Stimulated activated CD8-positive, alpha-beta memory T cell treated with anti-CD3 and anti-CD28 coated beads, Interleukin-15, amount 100 ng/mL, for 1 hour (primary cell): ENCODE measurements at regions not wholly inside any gene's neighbourhood (a gene's known extent, or its start where the extent isn't known, plus 50 kb on each side); places are given as distances from the start of the nearest gene placed in this dataset.
"Not testable (repeated sequence)": the region's sequence is repeated elsewhere in the genome, so short reads cannot be mapped to it uniquely, and the experiment has no call there.

ENCODE experiments used
- DNase-seq: peaks from one replicate; pipeline ENCODE4 v3.0.0-alpha.2; 2020; ENCODE audit warnings: low read depth

DNA sequence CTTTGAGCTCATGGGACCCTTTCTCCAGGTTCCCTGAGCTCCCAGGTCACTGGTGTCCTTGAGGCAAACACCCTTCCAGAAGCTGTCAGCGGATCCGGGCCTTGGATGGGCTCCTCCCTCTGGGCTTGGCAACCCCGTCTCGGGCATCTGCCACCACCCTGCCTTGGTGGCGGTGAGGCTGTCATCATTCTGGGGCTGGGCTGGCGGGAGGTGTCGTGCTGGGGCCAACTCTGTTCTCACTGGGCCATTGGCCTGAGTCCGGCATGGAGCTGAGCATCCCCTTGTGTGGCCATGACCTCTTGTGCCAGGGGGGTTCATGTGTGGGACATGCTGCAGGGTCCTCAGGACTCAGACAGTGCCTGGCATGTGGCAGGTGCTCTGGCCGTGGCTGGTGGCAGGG, 197.6 kb downstream of the LAT start:
- DNase-seq: no peak

GRCh38 chr16:29181921-29182411, 197.1 kb downstream of the LAT start:
- not testable (repeated sequence) for DNase-seq

GRCh38 chr16:29181254-29181780, 196.5 kb downstream of the LAT start:
- DNase-seq: not testable (repeated sequence)

DNA sequence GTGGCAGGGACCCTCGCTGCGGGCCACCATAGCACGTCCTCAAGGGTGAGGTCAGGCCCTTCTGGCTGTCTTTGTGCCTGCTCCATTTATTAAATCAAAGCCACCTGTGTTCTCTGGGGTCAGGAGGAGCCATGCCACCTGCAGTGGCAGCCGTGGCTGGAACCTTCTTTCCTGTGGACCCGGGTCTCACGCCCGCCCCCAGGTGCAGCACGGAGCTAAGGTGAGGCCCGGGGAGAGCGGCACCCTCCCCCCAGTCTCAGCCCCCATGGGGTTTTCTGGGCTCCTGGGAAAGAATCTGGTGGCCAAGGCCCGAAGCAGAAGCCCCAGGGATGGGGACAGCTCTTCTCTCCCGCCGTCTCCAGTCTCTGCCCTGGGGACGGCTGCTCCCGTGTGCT, 195.4 kb downstream of the LAT start:
- DNase-seq: not testable (repeated sequence)

DNA sequence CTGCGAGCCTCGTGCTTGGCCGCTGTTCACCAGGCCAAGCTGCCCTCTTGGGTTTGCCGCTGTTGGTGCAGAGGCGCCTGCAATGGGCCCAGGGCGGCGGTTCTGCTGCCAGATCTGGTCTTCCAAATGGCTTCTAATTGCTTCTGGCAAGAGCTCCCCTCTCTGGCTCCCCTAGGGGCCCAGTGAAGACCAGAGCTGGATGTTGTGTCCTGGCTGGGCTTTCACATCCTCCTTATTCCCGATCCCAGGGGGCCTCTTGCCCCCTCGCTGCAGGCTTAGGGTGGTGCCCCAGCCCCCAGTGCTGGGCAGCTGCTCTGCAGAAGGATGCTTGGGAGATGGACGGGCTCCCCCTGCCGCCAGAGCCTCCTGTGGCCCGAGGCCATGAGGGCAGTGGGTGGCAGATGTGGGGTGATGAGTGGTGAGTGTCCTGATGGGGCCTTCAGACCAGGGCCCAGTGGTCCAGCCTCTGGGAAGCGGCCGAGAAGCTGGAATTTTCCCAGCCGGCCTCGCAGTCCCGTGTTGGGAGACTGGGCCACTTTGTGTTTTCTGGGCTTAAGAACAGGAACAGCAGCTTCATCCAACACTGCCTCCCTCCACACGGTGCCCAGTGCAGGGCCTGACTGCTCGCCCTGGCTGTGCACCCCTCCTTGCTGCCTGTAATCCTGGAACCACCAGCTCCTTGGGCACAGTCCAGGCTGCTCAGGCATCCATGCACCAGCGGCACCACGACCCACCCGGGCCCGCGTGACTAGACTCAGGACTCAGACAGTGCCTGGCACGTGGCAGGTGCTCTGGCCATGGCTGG, 194.8 kb downstream of the LAT start:
- DNase-seq: not testable (repeated sequence)

DNA sequence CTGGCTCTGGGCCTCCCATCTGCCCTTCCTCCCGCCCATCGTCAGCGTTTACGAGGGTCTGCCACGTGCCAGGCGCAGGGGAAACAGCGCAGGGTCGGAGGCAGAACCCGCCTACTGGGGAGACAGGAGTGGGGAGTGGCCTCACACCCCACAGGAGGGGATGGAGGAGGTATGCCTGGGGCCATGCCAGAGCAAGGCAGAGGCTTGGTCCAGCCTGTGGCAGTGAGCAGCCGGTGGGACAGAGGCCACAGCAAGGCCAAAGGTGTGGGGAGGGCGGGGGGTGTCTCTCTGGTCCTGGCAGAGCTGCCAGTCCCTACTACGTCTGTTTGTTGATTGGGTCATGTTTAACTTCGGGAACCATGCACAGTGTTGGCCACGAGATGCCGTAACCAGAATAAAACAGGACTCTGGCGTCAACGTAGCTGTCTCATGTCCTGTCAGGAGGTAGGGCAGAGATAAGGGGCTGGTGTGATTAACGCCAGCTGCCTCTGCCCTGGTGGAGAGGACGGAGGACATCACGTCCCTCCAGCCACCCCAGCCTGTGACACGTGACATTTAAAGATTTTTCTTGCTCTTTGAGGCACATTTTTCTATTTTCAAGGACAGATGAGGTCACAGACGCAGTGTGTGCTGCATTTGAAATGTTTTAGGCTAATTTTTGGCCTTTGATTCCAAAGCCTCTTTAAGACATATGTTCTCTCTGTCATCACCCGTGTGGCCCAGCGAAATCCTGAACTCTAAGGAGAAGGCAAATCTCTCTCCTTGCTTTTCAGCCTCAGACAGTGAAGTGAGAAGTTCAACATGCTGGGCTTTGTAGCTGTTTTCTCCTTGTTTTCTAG, 193.3 kb downstream of the LAT start:
- not testable (repeated sequence) for DNase-seq

- DNase-seq: not testable (repeated sequence)
Observed at GRCh38 chr16:29177203-29177887, 192.5 kb downstream of the LAT start.

DNA sequence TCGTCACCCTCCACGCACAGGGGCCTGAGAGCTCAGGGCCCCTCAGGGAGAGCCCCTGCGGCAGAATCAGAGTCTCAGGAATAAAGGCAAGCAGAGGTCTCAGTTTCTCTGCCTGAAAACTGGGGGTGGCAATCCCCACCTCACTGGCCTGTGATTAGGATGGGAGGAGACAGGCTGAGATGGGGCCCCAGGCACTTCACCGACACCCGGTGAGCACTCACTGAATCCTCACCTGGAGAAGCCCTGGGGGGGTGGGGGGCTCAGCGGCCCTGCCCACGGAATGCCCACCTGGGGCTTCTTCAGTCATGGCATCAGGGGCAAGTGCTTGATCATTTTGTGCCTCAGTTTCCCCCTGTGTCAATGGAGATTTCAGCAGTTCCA, 192.0 kb downstream of the LAT start:
- not testable (repeated sequence) for DNase-seq

- DNase-seq: not testable (repeated sequence)
Observed at GRCh38 chr16:29176154-29176470, 191.3 kb downstream of the LAT start.

- DNase-seq: not testable (repeated sequence)
Observed at GRCh38 chr16:29175411-29176153, 190.7 kb downstream of the LAT start.

DNA sequence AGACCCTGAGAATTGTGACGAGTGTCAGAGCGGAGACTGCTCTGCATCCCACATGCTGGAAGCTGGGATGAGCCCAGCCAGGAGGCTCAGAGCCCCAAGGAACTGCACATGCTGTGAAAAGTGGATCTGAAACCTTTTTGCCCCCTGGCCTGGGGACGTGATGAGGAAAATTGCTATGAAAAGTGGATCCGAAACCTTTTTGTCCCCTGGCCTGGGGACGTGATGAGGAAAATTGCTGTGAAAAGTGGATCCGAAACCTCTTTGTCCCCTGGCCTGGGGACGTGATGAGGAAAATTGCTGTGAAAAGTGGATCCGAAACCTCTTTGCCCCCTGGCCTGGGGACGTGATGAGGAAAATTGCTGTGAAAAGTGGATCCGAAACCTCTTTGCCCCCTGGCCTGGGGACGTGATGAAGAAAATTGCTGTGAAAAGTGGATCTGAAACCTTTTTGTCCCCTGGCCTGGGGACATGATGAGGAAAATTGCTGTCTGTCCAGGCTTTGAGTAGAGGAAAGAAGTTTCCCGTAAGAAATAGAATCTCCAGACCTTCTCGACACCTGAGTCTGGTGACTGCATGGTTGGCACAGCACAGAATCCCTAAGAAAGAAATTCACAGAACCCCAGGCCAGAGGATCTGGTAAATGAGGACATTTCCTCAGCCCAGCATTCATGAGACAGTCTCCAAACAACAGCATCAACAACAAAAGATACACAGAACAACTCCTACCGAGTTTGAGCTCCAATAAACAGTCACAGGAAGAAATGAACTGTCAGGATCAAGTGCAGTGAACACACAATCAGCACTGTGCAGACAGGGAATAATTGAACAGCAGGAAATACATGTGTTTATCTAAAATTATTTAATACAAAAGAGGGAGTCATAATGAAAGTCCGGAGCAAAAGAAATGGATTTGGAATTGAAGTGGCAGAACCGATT, 188.8 kb downstream of the LAT start:
- not testable (repeated sequence) for DNase-seq

DNA sequence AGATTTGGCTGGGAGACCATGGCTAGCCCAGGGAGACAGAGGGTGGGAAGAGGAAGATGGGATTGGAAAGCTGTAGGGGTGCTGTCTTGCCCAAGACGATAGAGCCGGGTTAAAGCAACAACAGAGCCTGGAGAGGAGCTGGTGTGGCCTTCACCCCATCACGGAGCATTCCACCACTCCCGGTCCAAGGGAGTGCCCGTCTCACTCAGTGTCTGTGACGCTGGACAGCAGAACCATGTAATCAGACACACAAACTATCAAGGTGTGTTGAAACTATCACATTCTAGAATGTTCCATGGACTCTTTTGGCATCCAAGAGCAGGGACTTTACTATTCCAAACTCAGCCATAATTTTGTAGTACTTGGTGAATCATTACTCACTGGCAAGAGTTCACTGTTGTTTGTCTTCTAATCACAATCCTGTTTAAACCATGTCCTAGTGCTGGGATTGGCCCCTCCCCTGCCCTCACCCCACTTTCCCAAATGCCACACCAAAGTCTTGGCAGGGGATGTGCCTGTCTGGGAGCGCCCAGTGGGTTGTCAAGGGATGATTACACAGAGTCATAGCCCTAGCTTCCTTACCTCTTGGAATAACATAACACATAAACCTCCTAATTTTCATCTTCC, 187.4 kb downstream of the LAT start:
- DNase-seq: not testable (repeated sequence)

- not testable (repeated sequence) for DNase-seq
Observed at GRCh38 chr16:29171296-29171695, 186.4 kb downstream of the LAT start.

DNA sequence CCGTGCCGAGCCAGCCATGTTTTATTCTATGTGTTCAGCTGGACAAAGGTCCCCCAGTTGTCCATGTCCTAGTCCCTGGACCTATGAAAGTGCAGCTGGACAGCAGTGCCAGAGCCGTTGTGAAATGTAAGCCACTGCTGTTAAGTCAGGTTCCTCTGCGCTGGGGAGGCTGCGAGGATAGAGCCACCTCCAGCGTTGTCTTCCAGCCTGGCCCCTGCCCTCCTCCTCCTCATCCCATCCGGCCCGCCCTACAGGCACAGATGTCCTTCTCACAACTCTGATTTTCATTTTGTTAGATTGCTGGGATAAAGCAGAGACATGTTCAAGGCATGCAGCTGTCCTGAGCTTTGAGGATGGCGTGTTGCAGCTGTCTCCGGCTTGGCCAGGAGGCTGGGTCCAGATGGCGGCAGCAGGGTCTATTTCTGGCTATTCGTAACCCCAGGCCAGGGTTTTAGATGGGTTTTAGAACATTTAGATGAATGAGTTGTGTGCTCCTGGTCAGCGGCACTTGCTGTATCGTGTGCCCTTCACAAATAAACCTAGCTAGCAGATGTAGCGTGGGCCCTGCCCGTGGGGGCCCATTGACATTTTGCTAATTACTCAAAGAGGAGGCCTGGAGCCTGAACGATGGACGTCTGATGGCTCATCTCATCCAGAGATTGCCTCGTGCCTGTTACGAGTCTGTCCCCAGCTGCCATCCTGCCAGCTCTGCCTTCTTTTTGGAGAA, 185.7 kb downstream of the LAT start:
- DNase-seq: not testable (repeated sequence)

DNA sequence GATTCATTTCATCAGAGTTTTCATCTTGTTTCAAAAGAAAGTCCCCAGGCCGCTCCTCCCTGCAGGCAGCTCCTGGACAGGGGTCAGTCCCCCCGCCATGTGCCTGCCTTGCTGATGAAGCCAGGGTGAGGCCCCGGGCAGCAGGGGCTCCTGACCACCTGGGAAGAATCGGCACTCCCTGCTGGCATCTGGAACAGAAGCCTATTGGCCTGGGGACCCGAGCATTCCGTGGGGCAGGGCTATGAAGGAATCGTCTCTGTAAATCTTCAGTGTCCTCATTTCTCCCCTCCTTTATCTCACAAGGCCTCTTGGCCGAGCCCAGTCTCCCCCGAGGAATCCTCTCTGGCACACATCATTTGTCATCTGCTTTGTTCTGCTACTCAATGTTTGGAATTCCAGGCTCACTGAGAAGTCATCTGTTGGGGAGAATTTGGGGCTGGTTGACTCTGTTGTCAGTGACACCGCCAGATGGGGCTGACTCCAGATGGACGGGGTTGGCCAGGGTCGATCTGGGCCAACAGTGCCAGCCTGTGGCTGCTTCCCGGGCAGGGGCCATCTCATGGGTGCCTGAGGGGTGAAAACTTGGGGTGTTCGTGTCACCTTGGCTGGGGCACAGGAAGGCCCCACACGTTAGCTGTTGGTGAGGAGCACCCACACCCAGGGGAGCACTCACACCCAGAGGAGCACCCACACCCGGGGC, 184.6 kb downstream of the LAT start:
- DNase-seq: not testable (repeated sequence)

DNA sequence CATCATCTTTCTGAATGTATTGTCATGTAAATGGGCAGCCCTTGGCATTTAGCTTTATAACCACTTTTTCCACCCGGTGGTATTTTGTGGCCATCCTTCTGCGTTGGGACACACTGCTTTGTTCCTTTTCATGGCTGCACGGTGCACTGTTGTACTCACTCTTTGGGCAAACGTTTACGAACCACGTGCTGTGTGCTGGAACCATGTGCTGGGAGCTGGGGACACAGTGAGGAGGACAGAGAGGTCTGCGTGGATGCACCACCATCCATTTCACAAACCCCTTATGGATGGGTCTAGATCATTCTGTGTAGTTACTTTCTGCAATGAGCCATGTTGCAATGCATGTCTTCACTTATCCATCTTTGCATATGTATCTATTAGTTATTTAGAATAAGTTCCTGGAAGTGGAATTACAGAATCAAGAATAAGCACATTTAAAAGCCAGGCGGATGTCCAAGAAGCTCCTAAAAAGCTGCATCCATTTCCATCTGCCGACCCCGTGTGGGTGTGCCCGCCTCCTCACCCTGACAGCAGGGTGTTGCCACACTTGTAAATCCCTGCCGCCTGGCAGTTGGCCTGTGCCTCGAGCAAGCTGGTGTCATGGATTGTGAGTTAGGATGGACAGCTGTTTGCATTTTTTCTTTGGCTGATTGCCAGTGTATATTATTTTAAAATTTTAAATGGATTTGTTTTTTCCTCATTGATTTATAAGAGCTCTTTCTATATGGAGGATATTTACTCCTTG, 183.8 kb downstream of the LAT start:
- DNase-seq: not testable (repeated sequence)

DNA sequence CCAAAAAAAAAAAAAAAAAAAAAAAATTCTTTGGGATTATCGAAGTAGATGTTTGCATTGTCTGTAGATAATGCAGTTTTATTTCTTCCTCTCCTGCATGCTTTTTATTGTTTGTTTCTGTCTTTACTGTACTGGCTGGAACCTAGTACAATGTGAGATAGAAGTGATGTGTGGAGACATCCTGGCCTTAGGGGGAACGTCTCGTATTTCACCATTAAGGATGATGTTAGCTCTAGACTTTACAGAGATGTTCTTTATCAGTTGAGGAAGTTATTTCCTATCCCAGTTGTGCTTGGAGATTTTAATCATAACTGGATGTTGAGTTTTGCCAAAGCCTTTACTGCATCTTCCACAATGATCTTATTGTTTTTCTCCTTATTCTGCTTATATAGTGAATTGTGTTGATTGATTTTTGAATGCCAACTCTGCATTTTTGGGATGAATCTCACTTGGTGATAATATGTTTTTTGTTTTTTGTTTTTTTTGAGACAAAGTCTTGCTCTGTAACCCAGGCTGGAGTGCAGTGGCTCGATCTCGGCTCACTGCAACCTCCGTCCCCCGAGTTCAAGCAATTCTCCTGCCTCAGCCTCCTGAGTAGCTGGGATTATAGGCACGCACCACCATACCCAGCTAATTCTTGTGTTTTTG, 179.7 kb downstream of the LAT start:
- DNase-seq: not testable (repeated sequence)
